ENCODE measurements at regions not wholly inside any gene's neighbourhood (a gene's known extent, or its start where the extent isn't known, plus 50 kb on each side); places are given as distances from the start of the nearest gene placed in this dataset.

DNA sequence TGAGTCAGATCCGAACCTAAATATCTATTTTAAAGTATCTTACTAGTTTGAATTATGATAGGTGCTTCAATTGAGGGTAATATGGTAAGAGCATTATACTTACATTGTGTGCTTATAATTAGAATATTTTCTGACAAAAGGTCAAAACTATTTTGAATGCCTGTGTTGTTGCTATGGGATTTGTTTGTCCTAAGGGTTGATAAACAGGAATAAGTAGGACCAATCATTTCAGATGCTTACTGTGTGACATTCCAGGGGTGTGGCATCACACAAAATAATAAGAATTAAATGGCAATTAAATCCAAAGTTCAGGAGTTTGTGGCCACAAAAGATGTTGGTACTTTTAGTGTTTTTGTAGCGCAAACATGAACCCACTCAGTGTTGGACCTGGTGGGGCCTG, 256.2 kb upstream of the DDHD1 start:
- no peak for TF ChIP-seq POLR2A (IDR thresholded peaks at IDR 0.05)
- TF ChIP-seq, protein P1, sequence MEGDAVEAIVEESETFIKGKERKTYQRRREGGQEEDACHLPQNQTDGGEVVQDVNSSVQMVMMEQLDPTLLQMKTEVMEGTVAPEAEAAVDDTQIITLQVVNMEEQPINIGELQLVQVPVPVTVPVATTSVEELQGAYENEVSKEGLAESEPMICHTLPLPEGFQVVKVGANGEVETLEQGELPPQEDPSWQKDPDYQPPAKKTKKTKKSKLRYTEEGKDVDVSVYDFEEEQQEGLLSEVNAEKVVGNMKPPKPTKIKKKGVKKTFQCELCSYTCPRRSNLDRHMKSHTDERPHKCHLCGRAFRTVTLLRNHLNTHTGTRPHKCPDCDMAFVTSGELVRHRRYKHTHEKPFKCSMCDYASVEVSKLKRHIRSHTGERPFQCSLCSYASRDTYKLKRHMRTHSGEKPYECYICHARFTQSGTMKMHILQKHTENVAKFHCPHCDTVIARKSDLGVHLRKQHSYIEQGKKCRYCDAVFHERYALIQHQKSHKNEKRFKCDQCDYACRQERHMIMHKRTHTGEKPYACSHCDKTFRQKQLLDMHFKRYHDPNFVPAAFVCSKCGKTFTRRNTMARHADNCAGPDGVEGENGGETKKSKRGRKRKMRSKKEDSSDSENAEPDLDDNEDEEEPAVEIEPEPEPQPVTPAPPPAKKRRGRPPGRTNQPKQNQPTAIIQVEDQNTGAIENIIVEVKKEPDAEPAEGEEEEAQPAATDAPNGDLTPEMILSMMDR (IDR thresholded peaks at IDR 0.05): no peak
